Mucosa of stomach (tissue), 1 donor: ENCODE measurements at regions not wholly inside any gene's neighbourhood (a gene's known extent, or its start where the extent isn't known, plus 50 kb on each side); places are given as distances from the start of the nearest gene placed in this dataset.
"Not testable (repeated sequence)": the region's sequence is repeated elsewhere in the genome, so short reads cannot be mapped to it uniquely, and the experiment has no call there.

Experiments used
- H3K27me3 ChIP-seq: one replicate; pipeline ENCODE4 v1.7.0; 2013; ENCODE audit warnings: mild to moderate bottlenecking, low read length; ENCODE audit not compliant: control insufficient read depth, insufficient read depth
- H3K36me3 ChIP-seq: one replicate; pipeline ENCODE4 v1.7.0; 2013; ENCODE audit warnings: low read length; ENCODE audit not compliant: control insufficient read depth, insufficient read depth
- H3K4me1 ChIP-seq: one replicate; pipeline ENCODE4 v1.7.0; 2013; ENCODE audit warnings: mild to moderate bottlenecking, low read length; ENCODE audit not compliant: control insufficient read depth, insufficient read depth
- H3K4me3 ChIP-seq: one replicate; pipeline ENCODE4 v1.7.0; 2013; ENCODE audit warnings: low read length
- H3K9ac ChIP-seq: one replicate; pipeline ENCODE4 v1.7.0; 2013; ENCODE audit warnings: mild to moderate bottlenecking, low read length, moderate library complexity
- H3K9me3 ChIP-seq: one replicate; pipeline ENCODE4 v1.7.0; 2013; ENCODE audit warnings: mild to moderate bottlenecking, low read length, moderate library complexity; ENCODE audit not compliant: control insufficient read depth
- donor health status: Pancreatic carcinoma.

GRCh38 chr7:42735081-42735480 lies 176.8 kb downstream of the C7orf25 start:
- H3K9me3 ChIP-seq: no peaks in the 10 kb centered on the region
- no peaks in the 10 kb centered on the region for H3K27me3 ChIP-seq
- no peak overlapping the region for H3K4me3 ChIP-seq
- H3K9ac ChIP-seq: no peak overlapping the region
- H3K4me1 ChIP-seq: no peaks in the 10 kb centered on the region
- no peaks in the 10 kb centered on the region for H3K36me3 ChIP-seq

- Histone ChIP-seq H3K9me3 (no peaks in the 10 kb centered on the region), H3K27me3 (no peaks in the 10 kb centered on the region), H3K4me1 (no peaks in the 10 kb centered on the region), H3K9ac (no peak overlapping the region), H3K4me3 (no peak overlapping the region), H3K36me3 (no peaks in the 10 kb centered on the region)
Observed at GRCh38 chr7:42734568-42734967, 177.3 kb downstream of the C7orf25 start.

GRCh38 chr7:42733040-42733439 lies 178.8 kb downstream of the C7orf25 start:
- Histone ChIP-seq H3K4me3 (no peak overlapping the region), H3K27me3 (no peaks in the 10 kb centered on the region), H3K9me3 (no peaks in the 10 kb centered on the region), H3K36me3 (no peaks in the 10 kb centered on the region), H3K9ac (no peak overlapping the region), H3K4me1 (no peaks in the 10 kb centered on the region)

DNA sequence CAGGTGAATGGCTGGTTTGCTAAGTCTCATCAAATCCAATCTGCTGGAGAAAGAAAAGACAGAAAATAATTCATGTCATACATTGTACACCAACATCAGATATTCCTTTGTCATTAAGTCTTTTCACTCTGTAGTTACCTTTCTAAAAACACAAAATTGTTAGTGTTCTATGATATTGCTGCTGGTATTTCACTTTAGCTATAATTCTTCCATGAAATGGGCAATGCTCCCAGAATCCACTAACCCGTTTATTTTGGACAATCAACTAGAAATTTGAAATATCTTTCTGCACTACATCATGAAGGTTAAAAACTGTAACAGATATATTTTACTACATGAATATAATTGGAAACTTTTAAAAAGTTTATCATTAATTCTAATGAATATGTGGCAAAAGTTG lies 181.3 kb downstream of the C7orf25 start:
- H3K36me3 ChIP-seq: no peaks in the 10 kb centered on the region
- H3K4me3 ChIP-seq: no peak overlapping the region
- H3K9ac ChIP-seq: no peak overlapping the region
- H3K9me3 ChIP-seq: no peaks in the 10 kb centered on the region
- no peaks in the 10 kb centered on the region for H3K27me3 ChIP-seq
- no peaks in the 10 kb centered on the region for H3K4me1 ChIP-seq

- Histone ChIP-seq H3K4me3 (no peak overlapping the region), H3K27me3 (no peaks in the 10 kb centered on the region)
Observed at GRCh38 chr7:42729053-42729765, 182.7 kb downstream of the C7orf25 start.

GRCh38 chr7:42727451-42727850 lies 184.4 kb downstream of the C7orf25 start:
- Histone ChIP-seq H3K9ac (no peak overlapping the region), H3K27me3 (no peaks in the 10 kb centered on the region), H3K4me3 (no peak overlapping the region), H3K36me3 (no peaks in the 10 kb centered on the region), H3K9me3 (no peaks in the 10 kb centered on the region), H3K4me1 (no peaks in the 10 kb centered on the region)

More at GRCh38 chr7:42729053-42729765, 182.7 kb downstream of the C7orf25 start:
- Histone ChIP-seq H3K4me1 (no peaks in the 10 kb centered on the region), H3K9me3 (no peaks in the 10 kb centered on the region), H3K36me3 (no peaks in the 10 kb centered on the region), H3K9ac (no peak overlapping the region)

DNA sequence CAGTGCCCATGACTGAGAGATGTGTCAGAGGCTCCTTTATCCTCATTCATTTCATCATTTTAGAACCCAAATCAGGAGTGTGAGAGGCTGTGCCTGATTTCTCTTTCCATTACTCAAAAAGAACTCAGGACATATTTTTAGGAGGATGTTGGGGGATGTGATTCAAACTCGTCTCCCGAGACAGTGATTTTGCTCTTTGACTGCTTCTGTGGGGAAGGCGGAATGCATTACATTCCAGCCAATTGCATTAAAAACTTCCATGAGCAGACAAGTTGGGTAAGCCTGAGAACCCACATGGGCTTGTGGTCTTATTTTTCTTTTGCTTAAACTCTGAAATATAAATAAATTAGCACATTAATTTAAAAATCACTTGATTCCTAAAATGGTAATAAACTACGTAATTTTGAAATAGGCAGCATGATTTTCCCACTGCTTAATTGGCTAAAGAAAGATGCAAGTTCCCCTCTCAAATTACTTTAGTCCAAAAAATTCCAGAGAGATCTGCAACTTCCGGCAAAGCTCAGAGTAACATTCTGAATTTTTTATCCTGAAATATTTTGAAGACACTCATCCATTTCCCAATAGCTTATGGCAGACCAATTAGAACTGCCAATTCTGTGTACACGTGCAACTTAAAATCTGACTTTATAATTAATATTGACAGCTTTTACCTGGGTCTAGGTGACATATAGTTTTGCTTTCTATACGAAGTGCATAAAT lies 185.6 kb downstream of the C7orf25 start:
- Histone ChIP-seq H3K9me3 (no peaks in the 10 kb centered on the region), H3K9ac (no peak overlapping the region), H3K4me3 (no peak overlapping the region), H3K4me1 (no peaks in the 10 kb centered on the region), H3K27me3 (no peaks in the 10 kb centered on the region), H3K36me3 (no peaks in the 10 kb centered on the region)

DNA sequence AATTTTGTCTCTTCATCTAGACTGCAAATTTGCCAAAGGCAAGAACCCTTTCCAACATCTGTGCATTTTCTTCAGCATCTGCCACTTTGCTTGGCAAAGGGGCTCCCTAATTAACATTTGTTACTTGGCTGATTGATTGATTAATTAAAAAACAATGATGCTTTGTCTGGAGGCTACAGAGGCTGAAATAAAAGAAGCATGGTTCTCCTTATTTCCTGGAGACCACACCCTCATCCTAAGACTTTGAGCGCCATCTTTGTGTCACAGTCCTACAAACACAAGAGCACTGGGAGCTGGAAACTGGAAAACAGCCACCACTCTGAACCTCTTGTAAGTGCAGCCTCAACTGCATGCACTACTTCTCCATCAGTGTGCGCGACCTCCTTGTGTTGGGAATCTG lies 189.2 kb downstream of the C7orf25 start:
- Histone ChIP-seq H3K27me3 (no peaks in the 10 kb centered on the region), H3K4me1 (no peaks in the 10 kb centered on the region), H3K9ac (no peak overlapping the region), H3K4me3 (no peak overlapping the region), H3K9me3 (no peaks in the 10 kb centered on the region), H3K36me3 (no peaks in the 10 kb centered on the region)

GRCh38 chr7:42722198-42722597 lies 189.7 kb downstream of the C7orf25 start:
- no peaks in the 10 kb centered on the region for H3K9me3 ChIP-seq
- no peak overlapping the region for H3K4me3 ChIP-seq
- H3K9ac ChIP-seq: no peak overlapping the region
- H3K36me3 ChIP-seq: no peaks in the 10 kb centered on the region
- no peaks in the 10 kb centered on the region for H3K27me3 ChIP-seq
- no peaks in the 10 kb centered on the region for H3K4me1 ChIP-seq

- Histone ChIP-seq H3K9me3 (no peaks in the 10 kb centered on the region), H3K36me3 (no peaks in the 10 kb centered on the region), H3K4me3 (no peak overlapping the region), H3K27me3 (no peaks in the 10 kb centered on the region), H3K4me1 (no peaks in the 10 kb centered on the region), H3K9ac (no peak overlapping the region)
Observed at GRCh38 chr7:42720991-42721796, 190.7 kb downstream of the C7orf25 start.

DNA sequence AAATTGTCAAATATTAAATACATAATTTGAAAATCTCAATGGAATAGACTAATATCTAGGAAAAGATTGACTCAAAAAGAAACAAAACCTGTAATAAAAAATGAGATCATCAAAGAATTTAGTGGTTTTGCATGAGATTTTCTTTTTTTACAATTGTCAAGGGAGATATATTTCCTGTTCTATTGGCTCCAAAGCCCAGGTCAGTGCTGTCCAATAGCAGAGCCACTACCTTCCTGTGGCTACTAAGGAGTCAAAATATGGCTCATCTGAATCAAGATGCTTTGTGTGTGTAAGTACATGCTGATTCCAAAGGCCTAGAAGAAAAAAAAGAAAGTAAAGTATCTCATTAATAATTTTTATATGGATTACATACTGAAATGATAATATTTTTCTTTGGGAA lies 191.9 kb downstream of the C7orf25 start:
- Histone ChIP-seq H3K9ac (no peak overlapping the region), H3K36me3 (no peaks in the 10 kb centered on the region), H3K9me3 (no peaks in the 10 kb centered on the region), H3K27me3 (no peaks in the 10 kb centered on the region), H3K4me1 (no peaks in the 10 kb centered on the region), H3K4me3 (no peak overlapping the region)

- not testable (repeated sequence) for H3K9me3 ChIP-seq, H3K36me3 ChIP-seq, H3K9ac ChIP-seq, H3K27me3 ChIP-seq, H3K4me1 ChIP-seq, H3K4me3 ChIP-seq
Observed at GRCh38 chr7:42718466-42718865, 193.4 kb downstream of the C7orf25 start.
